ENCODE measurements at regions not wholly inside any gene's neighbourhood (a gene's known extent, or its start where the extent isn't known, plus 50 kb on each side); places are given as distances from the start of the nearest gene placed in this dataset.
"Not testable (repeated sequence)": the region's sequence is repeated elsewhere in the genome, so short reads cannot be mapped to it uniquely, and the experiment has no call there.

DNA sequence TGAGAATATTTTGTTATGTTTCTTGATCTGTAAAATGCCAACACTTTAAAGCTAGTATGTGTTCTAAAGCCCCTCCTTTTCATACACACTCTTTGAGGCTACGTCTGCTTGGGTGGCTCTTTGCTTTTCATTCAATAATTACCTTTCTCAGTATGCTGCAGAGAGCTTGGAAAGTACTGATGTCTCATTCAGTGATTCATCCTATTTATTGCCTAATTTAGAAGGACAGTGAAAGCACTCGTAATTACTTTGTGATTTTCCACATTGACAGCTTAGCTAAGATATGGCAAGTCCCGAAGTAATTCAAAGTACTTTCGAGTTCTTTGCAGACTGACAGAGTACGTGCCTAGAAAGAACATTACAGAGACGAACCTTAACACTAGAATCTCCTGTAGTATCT lies 57.2 kb downstream of the BMP15 start:
- TF ChIP-seq, protein P1, sequence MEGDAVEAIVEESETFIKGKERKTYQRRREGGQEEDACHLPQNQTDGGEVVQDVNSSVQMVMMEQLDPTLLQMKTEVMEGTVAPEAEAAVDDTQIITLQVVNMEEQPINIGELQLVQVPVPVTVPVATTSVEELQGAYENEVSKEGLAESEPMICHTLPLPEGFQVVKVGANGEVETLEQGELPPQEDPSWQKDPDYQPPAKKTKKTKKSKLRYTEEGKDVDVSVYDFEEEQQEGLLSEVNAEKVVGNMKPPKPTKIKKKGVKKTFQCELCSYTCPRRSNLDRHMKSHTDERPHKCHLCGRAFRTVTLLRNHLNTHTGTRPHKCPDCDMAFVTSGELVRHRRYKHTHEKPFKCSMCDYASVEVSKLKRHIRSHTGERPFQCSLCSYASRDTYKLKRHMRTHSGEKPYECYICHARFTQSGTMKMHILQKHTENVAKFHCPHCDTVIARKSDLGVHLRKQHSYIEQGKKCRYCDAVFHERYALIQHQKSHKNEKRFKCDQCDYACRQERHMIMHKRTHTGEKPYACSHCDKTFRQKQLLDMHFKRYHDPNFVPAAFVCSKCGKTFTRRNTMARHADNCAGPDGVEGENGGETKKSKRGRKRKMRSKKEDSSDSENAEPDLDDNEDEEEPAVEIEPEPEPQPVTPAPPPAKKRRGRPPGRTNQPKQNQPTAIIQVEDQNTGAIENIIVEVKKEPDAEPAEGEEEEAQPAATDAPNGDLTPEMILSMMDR (IDR thresholded peaks at IDR 0.05; ENCODE audit: low read depth, low read length) = no peak
- H3K4me3 ChIP-seq (ENCODE audit: low read depth, low read length) = no peak overlapping the region

DNA sequence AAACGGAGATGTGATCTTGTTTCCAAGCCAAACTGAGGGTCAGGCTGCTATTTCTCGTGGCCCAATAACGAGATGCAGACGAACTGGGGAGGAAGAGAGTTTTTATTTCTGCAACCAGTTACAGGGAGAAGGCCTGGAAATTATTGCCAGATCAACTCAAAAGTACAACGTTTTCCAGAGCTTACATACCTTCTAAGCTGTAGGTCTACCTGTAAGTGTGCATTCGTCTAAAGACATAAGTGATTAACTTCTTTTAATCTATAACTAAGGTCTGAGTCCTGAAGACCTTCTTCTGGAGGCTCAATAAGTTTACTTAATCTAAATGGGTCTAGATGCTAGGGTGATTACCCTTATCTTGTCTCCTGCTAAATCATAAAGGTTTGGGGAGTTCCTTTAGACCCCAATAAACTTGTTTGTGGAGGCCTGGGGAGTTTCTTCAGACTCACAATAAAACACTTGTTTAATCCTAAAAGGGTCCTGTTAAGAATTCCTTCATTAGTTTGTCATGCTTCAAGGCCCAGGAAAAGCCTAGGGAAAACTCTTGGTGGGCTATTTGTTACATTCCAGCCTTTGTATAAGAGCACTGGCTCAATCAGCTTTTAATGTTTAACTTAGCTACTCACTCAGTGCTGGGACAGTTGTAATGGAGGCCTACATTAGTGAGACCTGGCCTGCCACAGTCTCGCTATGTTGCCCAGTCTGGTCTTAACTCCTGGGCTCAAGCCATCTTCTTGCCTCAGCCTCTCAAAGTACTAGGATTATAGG lies 58.5 kb downstream of the BMP15 start:
- not testable (repeated sequence) for H3K4me3 ChIP-seq (ENCODE audit: low read depth, low read length)

DNA sequence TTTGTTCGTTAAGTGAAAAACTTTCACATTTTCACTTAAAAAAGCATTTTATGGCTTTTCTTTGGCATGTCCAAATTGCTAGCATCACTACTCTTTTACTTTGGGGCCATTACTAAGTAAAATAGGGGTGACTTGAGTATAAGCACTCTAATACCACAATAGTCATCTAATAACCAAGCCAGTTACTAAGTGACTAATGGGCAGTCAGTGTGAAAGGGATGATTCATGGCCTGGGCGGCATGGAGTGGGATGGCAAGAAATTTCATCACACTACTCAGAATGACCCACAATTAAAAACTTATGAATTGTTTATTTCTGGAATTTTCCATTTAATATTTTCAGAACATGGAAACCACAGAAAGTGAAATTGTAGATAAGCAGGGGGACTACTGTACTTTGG lies 60.9 kb downstream of the BMP15 start:
- TF ChIP-seq, protein P1 (IDR thresholded peaks at IDR 0.05; ENCODE audit: low read depth, low read length) = no peak
- no peak overlapping the region for H3K4me3 ChIP-seq (ENCODE audit: low read depth, low read length)

DNA sequence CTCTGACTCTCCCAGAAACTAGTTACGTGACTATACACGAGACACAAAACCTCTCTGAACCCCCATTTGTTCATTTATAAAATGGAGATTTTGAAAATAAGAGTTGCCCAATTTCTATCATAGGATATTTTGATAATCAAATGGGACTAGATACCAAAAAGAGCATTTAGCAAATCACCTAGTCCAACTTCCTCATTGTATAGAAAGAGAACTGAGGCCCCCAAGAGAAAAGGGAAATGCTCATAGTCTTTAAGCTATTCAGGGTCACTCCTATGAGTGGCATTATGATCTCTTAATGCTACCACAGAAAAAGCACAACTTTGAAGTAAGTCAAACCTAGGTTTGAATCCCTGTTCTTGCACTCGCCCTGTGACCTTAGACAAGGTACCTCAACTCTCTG lies 62.7 kb downstream of the BMP15 start:
- H3K4me3 ChIP-seq (ENCODE audit: low read depth, low read length) = no peak overlapping the region
- TF ChIP-seq, protein P1 (IDR thresholded peaks at IDR 0.05; ENCODE audit: low read depth, low read length) = no peak

DNA sequence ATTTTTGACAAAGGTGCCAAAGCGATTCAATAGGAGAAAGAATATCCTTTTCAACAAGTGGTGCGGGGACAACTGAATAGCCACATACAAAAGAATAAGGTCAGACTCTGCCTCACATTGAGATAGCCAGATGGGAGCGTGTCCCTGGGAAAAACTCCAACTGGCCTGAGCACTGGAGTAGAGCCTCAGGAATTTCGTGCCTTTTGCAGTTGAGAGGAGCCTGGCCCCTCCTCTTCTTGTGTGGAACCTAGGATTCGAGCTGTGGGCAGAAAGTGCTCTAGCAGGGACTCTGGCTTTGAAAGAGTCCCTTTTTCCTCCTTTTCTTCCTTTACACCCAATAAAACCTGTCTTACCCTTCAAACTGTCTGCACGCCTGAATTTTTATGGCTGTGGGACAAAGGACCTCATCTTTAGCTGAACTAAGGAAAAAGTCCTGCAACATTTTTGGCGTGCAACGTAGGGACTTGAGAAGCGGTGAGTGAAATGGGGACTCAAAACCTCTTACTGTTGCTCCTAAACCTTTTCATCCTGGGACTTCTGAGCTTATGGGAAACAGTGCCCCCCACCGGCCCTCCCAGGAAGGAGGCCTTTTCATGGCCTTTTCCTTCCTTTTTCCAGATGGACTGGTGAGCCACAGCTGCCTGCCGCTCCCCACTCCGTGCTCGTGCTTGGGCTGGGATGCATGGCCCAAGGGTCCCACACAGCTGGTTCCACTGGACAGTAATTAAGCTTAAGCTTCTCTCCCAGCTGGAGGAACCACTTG lies 68.6 kb downstream of the BMP15 start:
- no peak overlapping the region for H3K4me3 ChIP-seq (ENCODE audit: low read depth, low read length)
- TF ChIP-seq, protein P1 (IDR thresholded peaks at IDR 0.05; ENCODE audit: low read depth, low read length) = no peak

DNA sequence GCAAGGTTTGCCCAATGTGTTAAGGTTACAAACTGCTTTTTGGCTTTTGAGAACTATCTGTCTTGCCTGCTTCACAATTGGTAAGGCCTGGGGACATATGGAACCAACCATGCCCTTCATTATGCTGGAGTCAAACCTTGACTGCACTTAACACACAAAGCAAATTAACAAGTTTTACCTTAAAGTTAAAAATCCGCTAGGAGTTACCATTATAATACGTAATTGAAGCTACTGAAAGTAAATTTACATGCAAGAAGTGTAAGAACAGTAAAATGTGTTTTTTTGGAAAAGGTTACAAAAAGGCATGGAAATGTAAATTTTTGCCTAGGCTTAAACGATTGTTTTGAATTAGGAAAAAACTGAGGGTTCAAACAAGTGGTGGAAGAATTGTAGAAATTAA lies 69.7 kb downstream of the BMP15 start:
- TF ChIP-seq, protein P1 (IDR thresholded peaks at IDR 0.05; ENCODE audit: low read depth, low read length) = no peak
- H3K4me3 ChIP-seq (ENCODE audit: low read depth, low read length) = no peak overlapping the region

DNA sequence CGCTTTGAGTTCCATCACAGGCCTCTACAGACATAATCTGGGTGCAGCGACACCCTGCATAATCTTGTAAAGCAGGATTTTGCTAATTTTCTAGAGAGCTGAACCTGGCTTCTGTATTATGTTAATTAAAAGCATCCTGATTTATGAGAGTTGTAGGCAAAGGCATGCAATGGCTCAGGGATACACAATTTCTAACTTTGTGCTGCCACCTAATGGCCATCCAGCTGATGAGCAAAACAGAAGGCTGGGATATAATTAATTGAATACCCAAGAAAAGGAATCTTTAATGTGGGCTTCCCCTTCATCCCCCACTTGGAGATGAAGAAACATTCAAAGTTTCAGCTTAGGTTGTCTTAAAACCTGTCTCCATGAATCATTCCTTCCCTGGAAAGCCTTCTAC lies 78.1 kb downstream of the BMP15 start:
- TF ChIP-seq, protein P1 (IDR thresholded peaks at IDR 0.05; ENCODE audit: low read depth, low read length) = no peak; the same call in 1 of the 2 replicates
- H3K4me3 ChIP-seq (ENCODE audit: low read depth, low read length) = no peak overlapping the region
